PFSK-1 (cell line): ENCODE measurements at regions not wholly inside any gene's neighbourhood (a gene's known extent, or its start where the extent isn't known, plus 50 kb on each side); places are given as distances from the start of the nearest gene placed in this dataset.

Experiments
- POLR2AphosphoS5 ChIP-seq: IDR thresholded peaks from 2 replicates; pipeline ENCODE4 v1.6.1; 2012; ENCODE audit warnings: low read depth, mild to moderate bottlenecking, control low read depth, low read length, moderate library complexity
- SIN3A ChIP-seq: IDR thresholded peaks from 2 replicates; pipeline ENCODE4 v1.6.1; 2012; ENCODE audit warnings: mild to moderate bottlenecking, low read length, moderate library complexity, borderline replicate concordance; ENCODE audit not compliant: insufficient read depth
- TAF1 ChIP-seq: IDR thresholded peaks from 2 replicates; pipeline ENCODE4 v1.6.1; 2012; ENCODE audit warnings: low read length, control low read depth, borderline replicate concordance; ENCODE audit not compliant: insufficient read depth
- TF ChIP-seq, protein P1 (sequence below), 2 experiments: IDR thresholded peaks; 2 replicates each; pipeline versions ENCODE4 v1.6.1 to v1.8.0; 2011 to 2012; ENCODE audit warnings: low read depth in 2 of 2, low read length in 2 of 2, control low read depth in 1 of 2, inconsistent platforms in 1 of 2, mild to moderate bottlenecking in 1 of 2, moderate library complexity in 1 of 2; ENCODE audit not compliant: insufficient read depth in 1 of 2

DNA sequence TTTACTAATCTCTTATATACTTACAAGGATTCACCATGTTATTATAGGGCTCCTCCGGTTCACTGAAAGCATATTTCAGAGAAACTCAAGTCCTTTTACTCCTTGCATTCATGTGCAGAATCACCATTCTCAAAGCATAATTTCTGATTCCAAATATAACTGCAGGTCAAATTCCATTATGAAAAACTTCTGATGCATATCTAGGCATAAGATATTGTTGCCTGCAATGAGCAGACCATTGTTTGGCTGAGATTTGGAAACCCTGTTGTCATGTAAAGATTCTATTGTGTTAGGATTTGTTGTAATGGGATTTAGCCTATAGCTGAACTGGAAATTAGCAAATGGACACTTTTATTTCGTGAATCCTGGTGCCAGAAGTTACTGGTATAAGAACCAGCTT lies 69.5 kb upstream of the PRICKLE2 start:
- TF ChIP-seq, protein P1, sequence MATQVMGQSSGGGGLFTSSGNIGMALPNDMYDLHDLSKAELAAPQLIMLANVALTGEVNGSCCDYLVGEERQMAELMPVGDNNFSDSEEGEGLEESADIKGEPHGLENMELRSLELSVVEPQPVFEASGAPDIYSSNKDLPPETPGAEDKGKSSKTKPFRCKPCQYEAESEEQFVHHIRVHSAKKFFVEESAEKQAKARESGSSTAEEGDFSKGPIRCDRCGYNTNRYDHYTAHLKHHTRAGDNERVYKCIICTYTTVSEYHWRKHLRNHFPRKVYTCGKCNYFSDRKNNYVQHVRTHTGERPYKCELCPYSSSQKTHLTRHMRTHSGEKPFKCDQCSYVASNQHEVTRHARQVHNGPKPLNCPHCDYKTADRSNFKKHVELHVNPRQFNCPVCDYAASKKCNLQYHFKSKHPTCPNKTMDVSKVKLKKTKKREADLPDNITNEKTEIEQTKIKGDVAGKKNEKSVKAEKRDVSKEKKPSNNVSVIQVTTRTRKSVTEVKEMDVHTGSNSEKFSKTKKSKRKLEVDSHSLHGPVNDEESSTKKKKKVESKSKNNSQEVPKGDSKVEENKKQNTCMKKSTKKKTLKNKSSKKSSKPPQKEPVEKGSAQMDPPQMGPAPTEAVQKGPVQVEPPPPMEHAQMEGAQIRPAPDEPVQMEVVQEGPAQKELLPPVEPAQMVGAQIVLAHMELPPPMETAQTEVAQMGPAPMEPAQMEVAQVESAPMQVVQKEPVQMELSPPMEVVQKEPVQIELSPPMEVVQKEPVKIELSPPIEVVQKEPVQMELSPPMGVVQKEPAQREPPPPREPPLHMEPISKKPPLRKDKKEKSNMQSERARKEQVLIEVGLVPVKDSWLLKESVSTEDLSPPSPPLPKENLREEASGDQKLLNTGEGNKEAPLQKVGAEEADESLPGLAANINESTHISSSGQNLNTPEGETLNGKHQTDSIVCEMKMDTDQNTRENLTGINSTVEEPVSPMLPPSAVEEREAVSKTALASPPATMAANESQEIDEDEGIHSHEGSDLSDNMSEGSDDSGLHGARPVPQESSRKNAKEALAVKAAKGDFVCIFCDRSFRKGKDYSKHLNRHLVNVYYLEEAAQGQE (IDR thresholded peaks at IDR 0.05; ENCODE audit: insufficient read depth in 1 of 2, low read depth in 2 of 2, low read length in 2 of 2) = no peak
- TF ChIP-seq TAF1 (no peak), POLR2AphosphoS5 (no peak), SIN3A (no peak)
